ENCODE measurements at regions not wholly inside any gene's neighbourhood (a gene's known extent, or its start where the extent isn't known, plus 50 kb on each side); places are given as distances from the start of the nearest gene placed in this dataset.
A peak's percentile ranks its signal among the peaks of the same experiment; 100 is the strongest.
"Not testable (repeated sequence)": the region's sequence is repeated elsewhere in the genome, so short reads cannot be mapped to it uniquely, and the experiment has no call there.

DNA sequence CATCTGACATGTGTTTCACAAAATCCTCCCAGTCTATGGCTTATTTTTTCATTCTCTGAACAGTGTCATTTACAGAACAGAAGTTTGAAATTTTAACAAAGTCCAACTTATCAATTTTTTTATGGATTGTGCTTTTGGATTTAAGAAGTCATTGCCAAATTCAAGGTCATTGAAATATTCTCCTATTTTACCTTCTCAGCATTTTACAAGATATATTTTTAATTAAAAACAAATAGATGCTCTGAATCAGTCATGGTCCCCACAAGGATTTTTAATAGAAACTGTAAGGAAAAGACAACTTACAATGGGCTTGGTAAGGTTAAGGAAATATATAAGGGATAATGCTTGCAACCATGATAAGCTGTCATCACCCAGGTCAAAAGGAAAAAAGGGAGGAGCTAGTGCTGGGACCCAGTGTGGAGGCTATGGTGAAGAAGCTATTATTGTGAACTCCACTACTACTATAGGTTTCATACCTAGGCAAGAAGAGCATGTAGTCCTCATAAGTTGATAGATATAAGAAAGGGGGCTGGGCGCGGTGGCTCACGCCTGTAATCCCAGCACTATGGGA, 144.5 kb upstream of the KCNJ15 start:
- DNase-seq (ENCODE audit: low spot score), result no peak

DNA sequence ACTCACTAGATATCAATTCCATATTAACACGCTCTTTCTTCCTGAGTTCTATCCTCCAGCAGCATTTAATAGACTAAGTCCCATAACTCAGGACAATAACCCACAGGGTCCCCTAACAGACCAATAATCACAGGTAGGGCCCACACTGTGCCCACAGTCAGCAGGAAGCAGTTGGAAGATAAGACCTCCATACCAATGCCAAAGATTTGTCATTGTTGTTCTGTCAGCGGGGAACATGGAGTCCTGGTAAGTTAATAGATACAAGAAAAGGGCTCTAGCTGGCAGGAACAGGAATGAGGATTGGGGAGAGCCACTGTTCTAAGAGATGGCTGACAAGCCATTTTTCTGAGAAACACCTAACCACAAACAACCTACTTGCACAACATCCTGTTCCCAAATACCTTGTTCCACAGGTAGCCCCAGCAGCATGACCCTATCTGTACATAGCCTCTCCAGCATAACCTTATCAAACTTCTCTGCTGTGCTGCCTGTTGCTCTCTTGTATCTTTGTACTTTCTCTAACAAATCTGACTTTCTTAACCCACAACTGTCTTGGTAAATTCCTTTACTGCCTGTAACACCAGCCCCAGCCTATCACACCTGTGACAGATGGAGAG, 142.0 kb upstream of the KCNJ15 start:
- DNase-seq (ENCODE audit: low spot score), result no peak

GRCh38 chr21:38115870-38116269, 140.9 kb upstream of the KCNJ15 start:
- no peak for DNase-seq (ENCODE audit: low spot score)

GRCh38 chr21:38119793-38120192, 137.0 kb upstream of the KCNJ15 start:
- no peak for DNase-seq (ENCODE audit: low spot score)

- DNase-seq (ENCODE audit: low spot score), result not testable (repeated sequence)
Measured at GRCh38 chr21:38120679-38120983, 136.2 kb upstream of the KCNJ15 start.

DNA sequence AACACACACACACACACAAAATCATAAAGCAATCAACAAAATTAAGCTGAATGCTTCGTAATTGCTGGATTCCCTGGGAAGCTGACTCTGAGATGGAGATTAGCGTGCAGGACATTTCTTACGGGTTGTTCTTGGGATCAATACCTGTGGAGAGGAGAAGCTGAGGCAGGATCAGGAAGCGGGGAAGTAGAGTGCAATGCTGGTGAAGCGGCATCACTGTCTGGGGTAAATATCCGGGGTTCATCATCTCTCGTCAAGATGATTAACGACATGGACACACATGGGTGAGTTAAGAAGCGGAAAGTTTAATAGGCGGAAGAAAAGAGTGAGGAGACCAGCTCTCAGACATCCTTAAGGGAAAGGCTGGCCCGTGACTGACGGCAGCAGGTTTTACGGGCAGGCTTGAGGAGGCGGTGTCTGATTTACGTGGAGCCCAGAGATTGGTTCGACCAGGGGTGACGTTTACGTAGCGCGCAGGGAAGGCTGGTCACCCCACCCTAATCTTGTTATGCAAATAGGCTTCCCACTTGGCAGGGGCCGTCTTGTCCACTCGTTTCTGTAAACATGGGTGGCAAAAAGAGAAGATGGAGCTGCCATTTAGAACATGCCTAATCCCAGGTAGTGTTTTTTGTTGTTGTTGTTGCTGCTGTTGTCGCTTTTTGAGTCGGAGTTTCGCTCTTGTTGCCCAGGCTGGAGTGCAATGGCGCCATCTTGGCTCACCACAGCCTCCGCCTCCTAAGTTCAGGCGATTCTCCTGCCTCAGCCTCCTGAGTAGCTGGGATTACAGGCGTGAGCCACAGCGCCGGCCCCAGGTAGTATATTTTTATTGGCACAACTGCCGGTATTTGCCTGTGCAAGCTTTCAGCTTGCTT, 135.6 kb upstream of the KCNJ15 start:
- DNase-seq (ENCODE audit: low spot score), result peak; percentile 89

DNA sequence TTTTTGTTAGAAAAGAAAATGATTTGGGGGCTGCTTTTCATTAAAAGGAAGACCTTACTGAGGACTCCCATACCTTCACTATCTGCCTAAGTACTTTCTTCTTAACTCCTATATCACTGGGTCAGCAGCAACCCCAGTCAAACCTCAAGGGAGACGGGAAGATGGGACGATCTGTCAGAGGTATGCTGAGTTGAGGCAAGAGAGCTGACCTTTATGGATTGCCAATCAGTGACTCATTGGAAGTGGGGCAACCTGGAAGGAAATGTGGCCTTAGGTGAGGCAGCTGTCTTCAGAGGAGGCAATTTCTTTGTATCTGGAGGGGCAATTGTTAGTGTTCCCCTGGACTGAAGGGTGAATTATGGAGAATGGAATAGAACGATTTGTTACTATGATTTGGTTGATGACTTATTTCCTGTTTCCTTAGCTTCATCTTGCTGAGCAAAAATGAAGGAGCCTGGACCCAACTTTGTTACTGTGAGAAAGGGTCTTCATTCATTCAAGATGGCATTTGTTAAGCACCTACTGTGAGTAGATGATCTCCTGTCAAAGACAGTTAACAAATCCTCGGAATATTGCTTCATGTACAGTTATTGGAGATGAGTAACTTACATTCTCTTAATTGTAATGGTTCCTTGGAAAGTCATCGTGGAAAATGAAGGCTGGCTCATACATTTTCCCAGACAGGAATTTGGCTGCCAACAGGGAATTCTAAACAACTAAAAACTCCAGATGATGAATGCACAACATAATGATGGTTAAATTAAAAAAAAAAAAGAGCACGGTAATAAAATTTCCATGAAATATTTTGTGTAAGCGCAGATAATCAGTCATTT, 134.7 kb upstream of the KCNJ15 start:
- DNase-seq (ENCODE audit: low spot score), result no peak

DNA sequence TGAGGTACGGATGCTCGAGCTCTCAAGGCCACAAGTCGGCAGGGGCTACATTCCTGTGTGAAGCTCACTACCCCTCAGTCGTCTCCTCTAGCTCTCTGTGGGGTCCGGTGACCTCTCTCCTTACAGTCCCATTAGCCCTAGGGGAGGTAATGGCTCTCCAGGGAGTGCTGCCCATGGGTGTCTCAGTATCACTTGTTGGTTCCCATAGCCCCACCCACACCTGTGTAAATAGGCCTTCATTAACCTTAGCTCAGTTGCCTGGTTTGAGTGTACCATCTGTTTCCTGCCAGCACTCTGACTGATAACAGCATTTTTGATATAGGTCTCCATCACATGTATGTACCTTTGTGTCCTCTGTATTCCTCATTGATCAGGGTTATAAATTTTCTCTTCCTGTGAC, 133.2 kb upstream of the KCNJ15 start:
- DNase-seq (ENCODE audit: low spot score), result no peak

DNA sequence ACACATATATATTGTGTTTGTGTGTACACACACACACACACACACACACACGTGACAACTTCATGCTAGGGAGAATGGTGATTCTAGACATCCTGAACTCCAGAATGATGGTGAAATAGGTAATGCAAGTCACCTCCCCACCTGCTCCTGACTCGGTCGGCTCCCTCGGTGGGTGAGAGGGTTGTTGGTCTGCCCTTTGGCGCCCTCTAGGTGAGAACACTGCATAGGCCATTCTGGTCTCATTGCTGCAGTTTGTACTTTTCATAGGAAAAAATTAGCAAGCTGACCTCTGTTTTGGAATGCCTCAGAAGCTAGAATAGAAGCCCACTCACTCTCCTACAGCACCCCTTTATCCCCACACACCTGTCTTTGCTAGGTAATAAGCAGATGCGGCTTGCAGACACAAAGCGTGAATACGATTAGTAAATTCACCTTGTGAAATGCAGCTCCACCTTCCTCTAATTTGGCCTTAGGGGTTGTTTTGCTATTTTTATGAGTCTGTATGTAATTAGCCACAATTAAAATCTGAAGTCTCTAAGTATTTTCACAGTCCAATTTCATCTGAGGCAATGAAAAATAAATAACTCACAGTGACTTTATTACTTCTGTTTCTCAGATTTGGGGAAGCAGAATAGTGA, 130.0 kb upstream of the KCNJ15 start:
- peak; percentile 60 for DNase-seq (ENCODE audit: low spot score)

- DNase-seq (ENCODE audit: low spot score), result no peak
Measured at GRCh38 chr21:38129711-38130110, 127.1 kb upstream of the KCNJ15 start.

- no peak for DNase-seq (ENCODE audit: low spot score)
Measured at GRCh38 chr21:38133240-38133639, 123.6 kb upstream of the KCNJ15 start.

GRCh38 chr21:38134084-38134873, 122.5 kb upstream of the KCNJ15 start:
- no peak for DNase-seq (ENCODE audit: low spot score)

DNA sequence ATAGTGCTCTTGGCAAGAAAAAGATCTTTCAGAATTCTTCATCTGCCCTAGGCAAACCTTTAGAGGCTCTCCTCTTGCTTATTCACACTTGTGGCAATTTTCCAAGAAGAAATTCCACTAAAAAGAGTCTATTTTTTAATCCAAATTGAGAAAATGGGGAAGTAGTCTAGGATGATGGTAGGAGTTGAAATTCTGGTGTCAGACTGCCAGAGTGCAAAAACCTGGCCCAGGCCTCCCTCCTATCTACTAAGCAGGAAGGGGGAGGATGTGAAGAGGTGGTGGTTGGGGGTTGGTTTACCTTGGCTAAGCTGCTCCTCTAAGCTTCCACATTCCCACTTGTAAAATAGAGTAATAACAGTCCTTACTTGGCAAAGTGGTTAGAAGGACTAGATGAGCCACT, 120.6 kb upstream of the KCNJ15 start:
- no peak for DNase-seq (ENCODE audit: low spot score)

- DNase-seq (ENCODE audit: low spot score), result no peak
Measured at GRCh38 chr21:38139380-38140168, 117.2 kb upstream of the KCNJ15 start.

- peak; percentile 79 for DNase-seq (ENCODE audit: low spot score)
Measured at GRCh38 chr21:38140207-38140903, 116.4 kb upstream of the KCNJ15 start.

DNA sequence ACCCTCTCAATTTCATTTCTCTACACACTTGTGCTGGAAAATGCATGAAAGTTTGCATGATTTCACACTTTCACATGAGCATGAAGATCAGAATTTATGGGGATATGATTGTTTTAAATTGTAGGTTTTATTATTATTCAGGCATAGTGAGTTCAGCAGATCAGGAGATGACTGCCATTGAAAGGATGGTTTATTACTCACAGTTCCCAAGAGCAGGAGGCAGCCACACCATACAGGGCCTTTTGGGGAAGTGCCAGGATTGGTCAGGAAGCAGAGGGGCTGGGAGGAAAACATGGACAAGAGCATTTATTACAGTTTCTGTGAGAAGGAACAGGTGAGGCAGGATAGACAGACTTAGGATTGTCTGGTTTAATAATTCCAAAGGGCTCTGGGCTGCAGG, 114.6 kb upstream of the KCNJ15 start:
- no peak for DNase-seq (ENCODE audit: low spot score)

GRCh38 chr21:38144193-38144592, 112.6 kb upstream of the KCNJ15 start:
- DNase-seq (ENCODE audit: low spot score), result no peak

DNA sequence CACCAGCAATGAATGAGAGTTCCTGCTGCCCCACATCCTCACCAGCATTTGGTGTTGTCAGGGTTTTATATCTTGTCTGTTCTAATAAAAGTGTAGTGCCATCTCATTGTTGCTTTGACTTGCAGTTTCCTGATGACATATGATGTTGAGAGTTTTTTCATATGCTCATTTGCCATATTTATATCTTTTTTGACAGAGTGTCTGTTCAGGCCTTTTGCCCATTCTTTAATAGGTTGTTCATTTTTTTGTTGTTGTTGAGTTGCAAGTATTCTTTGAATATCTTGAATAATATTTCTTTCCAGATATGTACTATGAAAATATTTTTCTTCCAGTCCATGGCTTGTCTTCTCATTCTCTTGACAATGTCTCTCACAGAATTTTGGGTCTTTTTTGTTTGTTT, 111.7 kb upstream of the KCNJ15 start:
- no peak for DNase-seq (ENCODE audit: low spot score)

GRCh38 chr21:38147391-38147790, 109.4 kb upstream of the KCNJ15 start:
- DNase-seq (ENCODE audit: low spot score), result no peak
